Testis (tissue), 2 donors: ENCODE measurements at regions not wholly inside any gene's neighbourhood (a gene's known extent, or its start where the extent isn't known, plus 50 kb on each side); places are given as distances from the start of the nearest gene placed in this dataset.

Experiments
- DNase-seq: peaks from one replicate; pipeline ENCODE4 v3.0.0-alpha.2; 2019
- H3K27ac ChIP-seq, 2 donors: fragments of 200-600 bp; sonication (generic); one replicate each; pipeline ENCODE4 v1.5.1; 2019
- H3K27me3 ChIP-seq: fragments of 200-600 bp; sonication (generic); one replicate; pipeline ENCODE4 v1.5.1; 2019
- H3K36me3 ChIP-seq: fragments of 200-600 bp; sonication (generic); one replicate; pipeline ENCODE4 v1.5.1; 2017; ENCODE audit warnings: low read depth; ENCODE audit errors: missing control alignments
- H3K4me1 ChIP-seq: fragments of 200-600 bp; sonication (generic); one replicate; pipeline ENCODE4 v1.5.1; 2019
- H3K4me3 ChIP-seq, 2 donors: fragments of 200-600 bp; sonication (generic); one replicate each; pipeline ENCODE4 v1.5.1; 2017 to 2019
- H3K9me3 ChIP-seq: fragments of 200-600 bp; sonication (generic); one replicate; pipeline ENCODE4 v1.5.1; 2017
- CTCF ChIP-seq, 3 experiments: fragments of 450-650 bp in 2 of 3; fragments of 200-600 bp in 1 of 3; sonication (generic) in 1 of 3; IDR thresholded peaks; one replicate each; pipeline ENCODE4 v1.5.1; 2016 to 2019; ENCODE audit warnings: antibody characterized with exemption in 3 of 3, mild to moderate bottlenecking in 2 of 3, moderate library complexity in 1 of 3
- POLR2A ChIP-seq: fragments of 450-650 bp; IDR thresholded peaks from one replicate; pipeline ENCODE4 v1.6.1; 2017; ENCODE audit warnings: antibody characterized with exemption, mild to moderate bottlenecking, moderate library complexity
- WGBS, 2 donors: methylation state at CpG; one replicate each; pipeline ENCODE4 v1.1.5; 2018; 5-methylcytosine and 5-hydroxymethylcytosine counted together
- intact Hi-C: fragments of 100-400 bp; cut with DNase I; formaldehyde crosslinking; loops from one replicate; pipeline ENCODE4 v1.15.1; 2023; ENCODE audit warnings: low total_unique reads

DNA sequence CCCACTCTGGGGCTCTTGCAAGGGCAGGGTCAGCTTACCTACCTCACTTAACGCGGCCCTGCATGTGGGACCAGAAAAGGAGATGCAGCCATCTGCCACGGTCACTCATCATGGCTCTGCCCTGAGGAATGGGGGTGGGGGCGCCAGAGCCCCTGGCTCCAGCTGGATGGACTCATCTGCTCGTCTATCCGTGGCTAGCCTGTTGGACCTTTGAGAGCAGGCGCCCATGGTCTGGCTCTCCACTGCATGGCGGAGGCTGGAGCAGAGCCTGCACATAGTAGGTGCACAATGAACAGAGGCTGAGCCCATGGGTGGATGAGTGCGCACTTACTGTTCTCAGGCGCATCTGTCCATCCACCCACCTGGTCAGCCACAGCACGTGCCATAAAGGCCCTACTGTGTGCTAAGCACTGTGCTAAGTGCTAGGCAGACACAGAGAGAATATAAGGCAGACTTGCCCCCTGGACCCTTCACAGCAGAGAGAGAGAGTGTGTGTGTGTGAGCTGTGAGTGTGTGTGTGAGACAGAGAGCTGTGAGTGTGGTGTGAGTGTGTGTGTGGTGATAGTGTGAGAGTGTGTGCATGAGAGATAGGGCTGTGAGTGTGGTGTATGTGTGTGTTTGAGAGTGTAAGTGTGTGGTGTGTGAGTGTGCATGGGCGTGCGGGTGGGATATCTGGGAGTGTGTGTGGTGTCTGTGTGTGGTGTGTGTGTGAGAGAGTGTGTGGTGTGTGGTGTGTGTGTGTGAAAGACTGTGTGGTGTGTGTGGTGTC lies 151.3 kb downstream of the TFCP2L1 start:
- H3K27ac ChIP-seq = no peak overlapping the region
- H3K9me3 ChIP-seq = no peaks in the 10 kb centered on the region
- no peak for DNase-seq
- no peak overlapping the region for H3K4me3 ChIP-seq
- 80 to 83% methylated on average over 10 to 11 of the region's 13 CpGs for WGBS, 2 donors
- H3K27me3 ChIP-seq = no peaks in the 10 kb centered on the region
- no peaks in the 10 kb centered on the region for H3K4me1 ChIP-seq
- no peaks in the 10 kb centered on the region for H3K36me3 ChIP-seq
- TF ChIP-seq POLR2A (no peak), CTCF (IDR thresholded peaks at IDR 0.05) (no peak)
- intact Hi-C loops = no loop called here

GRCh38 chr2:121134728-121135127 lies 150.3 kb downstream of the TFCP2L1 start:
- Histone ChIP-seq H3K27ac (no peak overlapping the region), H3K4me1 (no peaks in the 10 kb centered on the region), H3K36me3 (no peaks in the 10 kb centered on the region), H3K4me3 (no peak overlapping the region), H3K27me3 (no peaks in the 10 kb centered on the region), H3K9me3 (no peaks in the 10 kb centered on the region)
- TF ChIP-seq CTCF (IDR thresholded peaks at IDR 0.05) (no peak), POLR2A (no peak)
- intact Hi-C loops = no loop called here
- DNase-seq = no peak
- 75% methylated on average over 8 of the region's 8 CpGs for WGBS, 2 donors

- no peak overlapping the region for H3K27ac ChIP-seq
- H3K4me1 ChIP-seq = no peaks in the 10 kb centered on the region
- H3K9me3 ChIP-seq = no peaks in the 10 kb centered on the region
- H3K4me3 ChIP-seq = no peak overlapping the region
- no peaks in the 10 kb centered on the region for H3K27me3 ChIP-seq
- WGBS, 2 donors = 45 to 100% methylated on average over 1 to 2 of the region's 2 CpGs
- no peaks in the 10 kb centered on the region for H3K36me3 ChIP-seq
- intact Hi-C loops = no loop called here
- TF ChIP-seq POLR2A (no peak), CTCF (IDR thresholded peaks at IDR 0.05) (no peak)
- no peak for DNase-seq
These were observed 149.7 kb downstream of the TFCP2L1 start for GRCh38 chr2:121135168-121135853.

- intact Hi-C loops = no loop called here
- H3K9me3 ChIP-seq = no peaks in the 10 kb centered on the region
- WGBS, 2 donors = 74 to 84% methylated on average over 3 of the region's 3 CpGs
These were observed 148.7 kb downstream of the TFCP2L1 start for GRCh38 chr2:121136323-121136722.

More at GRCh38 chr2:121136323-121136722, 148.7 kb downstream of the TFCP2L1 start:
- Histone ChIP-seq H3K4me3 (no peak overlapping the region), H3K36me3 (no peaks in the 10 kb centered on the region), H3K27me3 (no peaks in the 10 kb centered on the region), H3K4me1 (no peaks in the 10 kb centered on the region), H3K27ac (no peak overlapping the region)
- no peak for TF ChIP-seq CTCF (IDR thresholded peaks at IDR 0.05)
- no peak for TF ChIP-seq POLR2A
- no peak for DNase-seq
